ENCODE measurements at regions not wholly inside any gene's neighbourhood (a gene's known extent, or its start where the extent isn't known, plus 50 kb on each side); places are given as distances from the start of the nearest gene placed in this dataset.
"Not testable (repeated sequence)": the region's sequence is repeated elsewhere in the genome, so short reads cannot be mapped to it uniquely, and the experiment has no call there.

DNA sequence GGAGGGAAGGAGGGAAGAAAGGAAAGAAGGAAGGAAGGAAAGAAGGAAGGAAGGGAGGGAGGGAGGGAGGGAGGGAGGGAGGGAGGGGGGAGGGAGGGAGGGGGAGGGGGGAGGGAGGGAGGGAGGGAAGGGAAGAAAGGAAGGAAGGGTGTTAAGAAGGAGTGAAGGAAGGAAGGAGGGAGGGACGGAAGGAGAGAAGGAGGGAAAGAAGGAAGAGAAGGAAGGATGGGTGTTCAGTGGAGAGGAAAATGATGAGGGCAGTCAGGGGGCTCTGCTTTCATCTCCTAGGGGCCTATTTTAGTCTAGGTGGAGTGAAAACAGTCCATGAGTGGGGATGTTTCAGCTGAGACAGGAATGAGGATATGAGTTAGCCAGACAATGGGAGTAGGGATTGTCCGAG, 357.0 kb upstream of the C16orf82 start:
- Mint-ChIP-seq H3K9me3 (no peaks in the 10 kb centered on the region), H3K27ac (no peak overlapping the region), H3K4me1 (no peaks in the 10 kb centered on the region), H3K4me3 (no peak overlapping the region), H3K27me3 (peaks cover 0 to 3% of the 10 kb centered on the region in 2 donors), H3K36me3 (no peaks in the 10 kb centered on the region)
- Histone ChIP-seq H3K9me3 (ENCODE audit: low read length) (no peaks in the 10 kb centered on the region), H3K27ac (ENCODE audit: low read depth, low read length) (no peak overlapping the region), H3K36me3 (ENCODE audit: insufficient read depth, low read length) (no peaks in the 10 kb centered on the region), H3K4me1 (ENCODE audit: insufficient read depth, low read length) (no peaks in the 10 kb centered on the region), H3K27me3 (ENCODE audit: insufficient read depth, low read length, poor library complexity, severe bottlenecking) (no peaks in the 10 kb centered on the region), H3K4me3 (ENCODE audit: low read length) (no peak overlapping the region)
- no peak for DNase-seq
- CTCF ChIA-PET: no interaction called here
- POLR2A ChIA-PET: no interaction called here

DNA sequence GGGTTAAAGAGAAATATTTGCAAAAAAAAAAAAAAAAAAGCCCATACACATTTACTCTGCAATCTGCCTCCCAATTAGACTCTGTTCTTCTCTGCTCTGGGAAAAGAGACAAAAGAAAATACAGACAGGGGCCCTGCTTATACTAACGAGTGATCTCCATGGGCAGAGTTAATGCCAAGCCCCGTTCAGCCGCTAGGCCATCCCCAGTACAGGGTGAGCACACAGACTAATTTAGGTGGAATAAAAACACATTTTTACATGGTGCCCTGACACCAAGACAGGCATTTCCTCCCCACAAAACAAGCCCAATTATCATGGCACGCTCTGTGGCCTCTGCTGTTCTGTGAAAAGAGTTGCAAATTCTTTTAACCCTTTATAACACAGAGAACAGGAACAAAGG, 356.3 kb upstream of the C16orf82 start:
- Histone ChIP-seq H3K4me3 (ENCODE audit: low read length) (no peak overlapping the region), H3K9me3 (ENCODE audit: low read length) (no peaks in the 10 kb centered on the region), H3K36me3 (ENCODE audit: insufficient read depth, low read length) (no peaks in the 10 kb centered on the region), H3K4me1 (ENCODE audit: insufficient read depth, low read length) (no peaks in the 10 kb centered on the region), H3K27me3 (ENCODE audit: insufficient read depth, low read length, poor library complexity, severe bottlenecking) (no peaks in the 10 kb centered on the region), H3K27ac (ENCODE audit: low read depth, low read length) (no peak overlapping the region)
- H3K4me1 Mint-ChIP-seq: no peaks in the 10 kb centered on the region
- DNase-seq: no peak
- H3K36me3 Mint-ChIP-seq: no peaks in the 10 kb centered on the region
- ChIA-PET POLR2A (no interaction called here), CTCF (no interaction called here)
- no peak overlapping the region for H3K27ac Mint-ChIP-seq
- H3K4me3 Mint-ChIP-seq: no peak overlapping the region
- peaks cover 0 to 3% of the 10 kb centered on the region in 2 donors for H3K27me3 Mint-ChIP-seq
- H3K9me3 Mint-ChIP-seq: no peaks in the 10 kb centered on the region

DNA sequence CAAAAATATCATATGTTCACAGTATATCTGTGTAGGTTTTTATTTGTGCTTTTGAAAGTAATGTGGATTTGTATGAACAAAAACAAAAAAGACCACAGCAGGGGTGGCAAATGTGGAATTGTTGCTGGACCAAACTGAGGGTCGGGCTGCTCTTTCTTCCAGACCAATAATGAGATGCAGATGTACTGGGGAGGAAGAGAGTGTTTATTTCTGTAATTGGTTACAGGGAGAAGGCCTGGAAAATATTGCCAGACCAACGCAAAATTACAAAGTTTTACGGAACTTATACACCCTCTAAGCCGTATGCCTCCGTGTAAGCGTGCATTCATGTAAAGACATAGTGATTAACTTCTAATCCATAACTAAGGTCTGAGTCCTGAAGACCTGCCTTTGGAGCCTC, 353.9 kb upstream of the C16orf82 start:
- peak overlapping the region in 1 of 8 donors; percentile 56 for H3K27ac Mint-ChIP-seq
- H3K36me3 ChIP-seq (ENCODE audit: insufficient read depth, low read length): no peaks in the 10 kb centered on the region
- CTCF ChIA-PET: no interaction called here

DNA sequence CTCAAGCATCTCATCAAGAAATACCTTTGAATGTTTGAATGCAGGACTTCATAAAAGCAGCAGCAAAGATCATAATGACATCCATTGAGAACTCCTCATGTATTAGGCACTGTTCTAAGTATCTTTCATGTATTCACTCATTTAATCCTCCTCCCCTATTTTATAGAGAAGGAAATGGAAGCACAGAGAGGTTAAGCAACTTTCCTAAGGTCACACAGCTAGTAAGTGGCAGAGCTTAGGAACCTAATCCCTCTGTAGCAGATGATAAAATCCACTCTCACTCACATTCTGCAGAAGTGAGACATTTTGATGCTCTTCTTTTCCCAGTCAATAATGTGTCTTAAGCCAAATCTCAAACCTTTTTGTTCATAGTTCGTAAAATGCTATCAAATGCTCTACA, 350.8 kb upstream of the C16orf82 start:
- CTCF ChIA-PET: no interaction called here
- Histone ChIP-seq H3K4me1 (ENCODE audit: insufficient read depth, low read length) (no peaks in the 10 kb centered on the region), H3K27ac (ENCODE audit: low read depth, low read length) (no peak overlapping the region), H3K4me3 (ENCODE audit: low read length) (no peak overlapping the region), H3K9me3 (ENCODE audit: low read length) (no peaks in the 10 kb centered on the region), H3K36me3 (ENCODE audit: insufficient read depth, low read length) (no peaks in the 10 kb centered on the region), H3K27me3 (ENCODE audit: insufficient read depth, low read length, poor library complexity, severe bottlenecking) (no peaks in the 10 kb centered on the region)
- Mint-ChIP-seq H3K4me1 (no peaks in the 10 kb centered on the region), H3K36me3 (no peaks in the 10 kb centered on the region), H3K4me3 (no peak overlapping the region), H3K27me3 (peaks cover 0 to 11% of the 10 kb centered on the region in 2 donors), H3K27ac (no peak overlapping the region), H3K9me3 (peaks cover 0 to 1% (median 0%) of the 10 kb centered on the region in 5 donors)
- POLR2A ChIA-PET: no interaction called here
- DNase-seq: no peak

More for the DNA sequence above, 353.9 kb upstream of the C16orf82 start:
- Mint-ChIP-seq H3K27me3 (peaks cover 0 to 7% of the 10 kb centered on the region in 2 donors), H3K9me3 (no peaks in the 10 kb centered on the region), H3K36me3 (no peaks in the 10 kb centered on the region), H3K4me3 (no peak overlapping the region), H3K4me1 (no peaks in the 10 kb centered on the region)
- Histone ChIP-seq H3K9me3 (ENCODE audit: low read length) (no peaks in the 10 kb centered on the region), H3K27me3 (ENCODE audit: insufficient read depth, low read length, poor library complexity, severe bottlenecking) (no peaks in the 10 kb centered on the region), H3K27ac (ENCODE audit: low read depth, low read length) (no peak overlapping the region), H3K4me1 (ENCODE audit: insufficient read depth, low read length) (no peaks in the 10 kb centered on the region), H3K4me3 (ENCODE audit: low read length) (no peak overlapping the region)
- POLR2A ChIA-PET: no interaction called here
- DNase-seq: no peak

DNA sequence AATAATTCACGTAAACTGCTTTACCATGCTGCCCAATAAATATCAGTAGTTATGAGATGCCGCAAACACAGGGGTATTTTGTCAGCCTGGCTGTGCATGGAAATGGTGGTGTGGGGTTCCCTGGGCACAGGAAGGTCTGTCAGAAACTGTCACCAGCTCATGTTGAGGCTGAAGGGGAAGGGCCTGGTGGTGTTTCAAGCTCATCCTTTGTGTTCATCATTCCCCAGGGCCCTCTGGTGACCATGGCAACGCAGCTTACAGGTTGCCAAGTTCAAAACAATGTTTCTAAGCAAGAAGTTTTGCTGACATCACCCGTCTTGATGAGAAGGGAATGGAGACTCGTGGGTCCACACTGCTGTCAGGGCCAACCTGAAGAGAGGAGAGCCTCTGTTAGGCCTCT, 348.9 kb upstream of the C16orf82 start:
- POLR2A ChIA-PET: no interaction called here
- CTCF ChIA-PET: no interaction called here

DNA sequence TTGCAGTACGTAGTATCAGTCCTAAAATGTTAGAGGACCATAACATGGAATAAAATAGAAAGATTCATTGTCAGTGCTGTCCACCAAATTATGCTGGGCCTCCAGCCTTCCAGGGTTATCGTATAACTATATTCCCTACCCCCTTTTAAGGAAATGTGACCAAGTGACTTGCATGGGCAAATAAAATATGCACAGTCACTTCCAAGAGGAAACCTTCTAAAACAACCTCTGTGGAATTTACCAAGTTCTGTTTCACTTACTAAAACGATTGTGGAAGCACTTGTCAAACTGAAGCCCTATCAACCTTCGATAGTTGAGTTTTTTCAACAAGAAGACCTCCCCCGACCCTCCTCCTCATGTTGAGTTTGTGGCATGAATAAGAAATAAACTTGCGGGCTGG, 345.4 kb upstream of the C16orf82 start:
- Mint-ChIP-seq H3K4me3 (no peak overlapping the region), H3K9me3 (peaks cover 0 to 1% (median 0%) of the 10 kb centered on the region in 5 donors), H3K4me1 (no peaks in the 10 kb centered on the region), H3K36me3 (no peaks in the 10 kb centered on the region), H3K27me3 (peaks cover 6 to 11% of the 10 kb centered on the region in 2 donors), H3K27ac (no peak overlapping the region)
- Histone ChIP-seq H3K4me3 (ENCODE audit: low read length) (no peak overlapping the region), H3K36me3 (ENCODE audit: insufficient read depth, low read length) (no peaks in the 10 kb centered on the region), H3K27ac (ENCODE audit: low read depth, low read length) (no peak overlapping the region), H3K4me1 (ENCODE audit: insufficient read depth, low read length) (no peaks in the 10 kb centered on the region), H3K9me3 (ENCODE audit: low read length) (no peaks in the 10 kb centered on the region), H3K27me3 (ENCODE audit: insufficient read depth, low read length, poor library complexity, severe bottlenecking) (no peaks in the 10 kb centered on the region)
- ChIA-PET CTCF (no interaction called here), POLR2A (no interaction called here)
- no peak for DNase-seq

More for the DNA sequence above, 348.9 kb upstream of the C16orf82 start:
- peaks cover 0 to 1% (median 0%) of the 10 kb centered on the region in 5 donors for H3K9me3 Mint-ChIP-seq
- no peaks in the 10 kb centered on the region for H3K4me1 ChIP-seq (ENCODE audit: insufficient read depth, low read length)
- no peaks in the 10 kb centered on the region for H3K9me3 ChIP-seq (ENCODE audit: low read length)
- no peak overlapping the region for H3K27ac ChIP-seq (ENCODE audit: low read depth, low read length)
- H3K4me3 Mint-ChIP-seq: no peak overlapping the region
- no peaks in the 10 kb centered on the region for H3K36me3 Mint-ChIP-seq
- H3K4me3 ChIP-seq (ENCODE audit: low read length): no peak overlapping the region
- no peaks in the 10 kb centered on the region for H3K4me1 Mint-ChIP-seq
- no peak overlapping the region for H3K27ac Mint-ChIP-seq
- peaks cover 0 to 9% of the 10 kb centered on the region in 2 donors for H3K27me3 Mint-ChIP-seq
- H3K36me3 ChIP-seq (ENCODE audit: insufficient read depth, low read length): no peaks in the 10 kb centered on the region
- no peak for DNase-seq
- H3K27me3 ChIP-seq (ENCODE audit: insufficient read depth, low read length, poor library complexity, severe bottlenecking): no peaks in the 10 kb centered on the region

DNA sequence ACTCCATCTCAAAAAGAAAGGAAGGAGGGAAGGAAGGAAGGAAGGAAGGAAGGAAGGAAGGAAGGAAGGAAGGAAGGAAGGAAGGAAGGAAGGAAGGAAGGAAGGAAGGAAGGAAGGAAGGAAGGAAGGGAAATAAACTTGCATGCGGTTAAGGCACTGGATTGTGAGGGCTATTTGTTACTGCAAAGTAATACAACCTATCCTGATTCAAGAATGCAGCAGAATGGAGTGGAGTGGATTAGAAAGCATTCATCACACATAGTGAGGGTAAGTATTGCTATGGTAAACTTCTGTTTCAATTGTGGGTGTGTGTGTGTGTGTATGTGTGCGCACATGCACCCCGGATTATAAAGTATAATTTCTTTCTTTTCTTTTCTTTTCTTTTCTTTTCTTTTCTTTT, 344.8 kb upstream of the C16orf82 start:
- H3K4me3 ChIP-seq (ENCODE audit: low read length); POLR2A ChIA-PET; H3K9me3 Mint-ChIP-seq; H3K4me1 Mint-ChIP-seq; CTCF ChIA-PET; H3K27ac ChIP-seq (ENCODE audit: low read depth, low read length); DNase-seq; H3K27ac Mint-ChIP-seq; H3K27me3 ChIP-seq (ENCODE audit: insufficient read depth, low read length, poor library complexity, severe bottlenecking); H3K9me3 ChIP-seq (ENCODE audit: low read length); H3K36me3 ChIP-seq (ENCODE audit: insufficient read depth, low read length); H3K4me3 Mint-ChIP-seq; H3K4me1 ChIP-seq (ENCODE audit: insufficient read depth, low read length); H3K36me3 Mint-ChIP-seq: not testable (repeated sequence)
- H3K27me3 Mint-ChIP-seq: peaks cover 7 to 11% of the 10 kb centered on the region in 2 donors

DNA sequence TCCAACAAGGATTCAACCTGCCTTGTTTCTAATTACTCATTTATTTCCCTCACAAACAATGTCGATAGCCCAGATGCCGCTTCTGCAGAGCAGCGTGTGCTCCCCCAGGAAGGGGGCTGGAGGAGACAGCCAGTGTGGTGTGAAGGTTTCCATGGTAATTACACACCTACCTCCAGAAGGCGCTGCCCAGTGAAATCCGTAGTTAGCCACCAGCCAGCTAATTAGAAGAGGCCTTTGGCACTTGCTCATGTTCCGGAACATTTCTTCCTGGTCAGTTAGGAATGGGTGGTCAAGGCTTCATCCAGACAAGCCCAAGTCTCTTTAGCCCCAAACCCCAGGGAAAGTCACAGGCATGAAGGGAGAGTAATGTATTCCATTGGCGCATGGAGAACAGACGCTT, 342.5 kb upstream of the C16orf82 start:
- H3K9me3 ChIP-seq (ENCODE audit: low read length): no peaks in the 10 kb centered on the region
- H3K27ac ChIP-seq (ENCODE audit: low read depth, low read length): no peak overlapping the region
- no peaks in the 10 kb centered on the region for H3K36me3 ChIP-seq (ENCODE audit: insufficient read depth, low read length)
- DNase-seq: no peak
- Mint-ChIP-seq H3K4me1 (no peaks in the 10 kb centered on the region), H3K4me3 (no peak overlapping the region), H3K9me3 (no peaks in the 10 kb centered on the region), H3K27ac (no peak overlapping the region), H3K27me3 (peaks cover 10 to 12% of the 10 kb centered on the region in 2 donors), H3K36me3 (no peaks in the 10 kb centered on the region)
- H3K4me1 ChIP-seq (ENCODE audit: insufficient read depth, low read length): no peaks in the 10 kb centered on the region
- H3K27me3 ChIP-seq (ENCODE audit: insufficient read depth, low read length, poor library complexity, severe bottlenecking): no peaks in the 10 kb centered on the region
- ChIA-PET POLR2A (no interaction called here), CTCF (no interaction called here)
- H3K4me3 ChIP-seq (ENCODE audit: low read length): no peak overlapping the region

DNA sequence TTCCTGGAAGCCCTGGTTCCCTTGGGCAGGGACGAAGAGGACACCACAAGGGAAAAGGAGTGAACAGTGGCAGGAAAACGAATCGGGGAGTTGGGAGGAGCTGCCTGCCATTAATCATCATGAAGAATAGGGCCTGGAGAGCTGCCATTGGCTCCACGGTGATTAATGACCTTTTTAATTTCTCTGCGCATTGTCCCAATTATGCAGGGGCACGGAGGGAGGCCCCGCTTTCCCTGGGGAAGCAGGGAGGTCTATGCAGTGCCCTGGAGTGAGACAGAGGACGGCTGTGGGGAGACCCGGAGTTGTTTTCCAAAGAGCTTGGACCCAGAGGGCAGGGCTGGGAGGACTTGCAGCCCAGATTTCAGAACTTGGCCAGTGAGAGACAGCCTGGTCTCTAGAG, 338.9 kb upstream of the C16orf82 start:
- no peaks in the 10 kb centered on the region for H3K36me3 Mint-ChIP-seq
- H3K27ac Mint-ChIP-seq: peak overlapping the region in 1 of 8 donors; percentile 92
- H3K9me3 ChIP-seq (ENCODE audit: low read length): no peaks in the 10 kb centered on the region
- H3K4me3 Mint-ChIP-seq: no peak overlapping the region
- ChIA-PET POLR2A (no interaction called here), CTCF (no interaction called here)
- H3K27me3 ChIP-seq (ENCODE audit: insufficient read depth, low read length, poor library complexity, severe bottlenecking): no peaks in the 10 kb centered on the region
- H3K27ac ChIP-seq (ENCODE audit: low read depth, low read length): no peak overlapping the region
- no peaks in the 10 kb centered on the region for H3K4me1 ChIP-seq (ENCODE audit: insufficient read depth, low read length)
- DNase-seq: no peak
- H3K27me3 Mint-ChIP-seq: peaks cover 10 to 17% of the 10 kb centered on the region in 2 donors
- H3K9me3 Mint-ChIP-seq: no peaks in the 10 kb centered on the region
- no peaks in the 10 kb centered on the region for H3K4me1 Mint-ChIP-seq
- H3K36me3 ChIP-seq (ENCODE audit: insufficient read depth, low read length): no peaks in the 10 kb centered on the region
- no peak overlapping the region for H3K4me3 ChIP-seq (ENCODE audit: low read length)

Data from CD8-positive, alpha-beta memory T cell (primary cell).